Immature natural killer cell (primary cell): ENCODE measurements at regions not wholly inside any gene's neighbourhood (a gene's known extent, or its start where the extent isn't known, plus 50 kb on each side); places are given as distances from the start of the nearest gene placed in this dataset.
"Not testable (repeated sequence)": the region's sequence is repeated elsewhere in the genome, so short reads cannot be mapped to it uniquely, and the experiment has no call there.

Source experiments
- DNase-seq, 3 donors: peaks; one replicate each; pipeline ENCODE4 v3.0.0; 2022; ENCODE audit warnings: mixed read lengths in 1 of 3
- H3K27ac Mint-ChIP-seq, 6 donors: one replicate each; pipeline ENCODE4 v1.8.0; 2020; ENCODE audit warnings: mixed read lengths in 6 of 6, mild to moderate bottlenecking in 5 of 6, inconsistent platforms in 4 of 6, moderate library complexity in 3 of 6
- H3K27me3 Mint-ChIP-seq, 3 donors: one replicate each; pipeline ENCODE4 v1.8.0; 2020 to 2021; ENCODE audit warnings: low read depth in 3 of 3, mild to moderate bottlenecking in 3 of 3, mixed read lengths in 3 of 3, moderate library complexity in 3 of 3, inconsistent platforms in 1 of 3
- H3K36me3 Mint-ChIP-seq, 3 donors: one replicate each; pipeline ENCODE4 v1.8.0; 2020; ENCODE audit warnings: mixed read lengths in 3 of 3, inconsistent platforms in 2 of 3, mild to moderate bottlenecking in 2 of 3
- H3K4me1 Mint-ChIP-seq, 2 donors: one replicate each; pipeline ENCODE4 v1.8.0; 2020; ENCODE audit warnings: inconsistent platforms in 2 of 2, mild to moderate bottlenecking in 2 of 2, mixed read lengths in 2 of 2, moderate library complexity in 1 of 2
- H3K4me3 Mint-ChIP-seq, 5 donors: one replicate each; pipeline ENCODE4 v1.8.0; 2020; ENCODE audit warnings: mild to moderate bottlenecking in 5 of 5, mixed read lengths in 5 of 5, inconsistent platforms in 3 of 5, moderate library complexity in 3 of 5
- H3K9me3 Mint-ChIP-seq, 6 donors: one replicate each; pipeline ENCODE4 v1.8.0; 2020; ENCODE audit warnings: mild to moderate bottlenecking in 6 of 6, mixed read lengths in 6 of 6, inconsistent platforms in 4 of 6, moderate library complexity in 3 of 6

- H3K36me3 Mint-ChIP-seq: no peaks in the 10 kb centered on the region
- peaks cover 0 to 5% (median 0%) of the 10 kb centered on the region in 3 donors for H3K27me3 Mint-ChIP-seq
- no peak for DNase-seq
- no peaks in the 10 kb centered on the region for H3K9me3 Mint-ChIP-seq
- no peak overlapping the region for H3K27ac Mint-ChIP-seq
- no peaks in the 10 kb centered on the region for H3K4me1 Mint-ChIP-seq
- no peak overlapping the region for H3K4me3 Mint-ChIP-seq
Observed at GRCh38 chr11:128148208-128148607, 439.1 kb downstream of the ETS1 start.

GRCh38 chr11:128146926-128147605 is 440.3 kb downstream of the ETS1 start:
- peaks cover 0 to 5% (median 0%) of the 10 kb centered on the region in 3 donors for H3K27me3 Mint-ChIP-seq
- H3K36me3 Mint-ChIP-seq: no peaks in the 10 kb centered on the region
- H3K4me1 Mint-ChIP-seq: no peaks in the 10 kb centered on the region
- H3K4me3 Mint-ChIP-seq: no peak overlapping the region
- H3K27ac Mint-ChIP-seq: no peak overlapping the region
- peaks cover 0 to 3% (median 0%) of the 10 kb centered on the region in 6 donors for H3K9me3 Mint-ChIP-seq
- DNase-seq: no peak

- not testable (repeated sequence) for H3K4me3 Mint-ChIP-seq, H3K27me3 Mint-ChIP-seq, H3K36me3 Mint-ChIP-seq, DNase-seq, H3K27ac Mint-ChIP-seq
- H3K4me1 Mint-ChIP-seq: peaks cover 9 to 16% of the 10 kb centered on the region in 2 donors
- H3K9me3 Mint-ChIP-seq: peaks cover 0 to 11% (median 5%) of the 10 kb centered on the region in 6 donors
Observed at GRCh38 chr11:128140293-128140692, 447.1 kb downstream of the ETS1 start.

GRCh38 chr11:128135451-128135850 is 451.9 kb downstream of the ETS1 start:
- no peak overlapping the region for H3K27ac Mint-ChIP-seq
- peaks cover 3 to 5% (median 4%) of the 10 kb centered on the region in 3 donors for H3K36me3 Mint-ChIP-seq
- no peak overlapping the region for H3K4me3 Mint-ChIP-seq
- peaks cover 9 to 16% of the 10 kb centered on the region in 2 donors for H3K4me1 Mint-ChIP-seq
- no peak for DNase-seq
- peaks cover 0 to 10% (median 5%) of the 10 kb centered on the region in 6 donors for H3K9me3 Mint-ChIP-seq
- no peaks in the 10 kb centered on the region for H3K27me3 Mint-ChIP-seq

GRCh38 chr11:128133501-128133900 is 453.9 kb downstream of the ETS1 start:
- H3K4me1 Mint-ChIP-seq: no peaks in the 10 kb centered on the region
- peak overlapping the region in 1 of 6 donors; percentile 13 for H3K27ac Mint-ChIP-seq
- H3K36me3 Mint-ChIP-seq: no peaks in the 10 kb centered on the region
- no peak overlapping the region for H3K4me3 Mint-ChIP-seq
- peaks cover 0 to 3% (median 0%) of the 10 kb centered on the region in 3 donors for H3K27me3 Mint-ChIP-seq
- DNase-seq: no peak
- H3K9me3 Mint-ChIP-seq: no peaks in the 10 kb centered on the region

- Mint-ChIP-seq H3K36me3 (no peaks in the 10 kb centered on the region), H3K4me1 (no peaks in the 10 kb centered on the region), H3K4me3 (no peak overlapping the region), H3K27ac (peak overlapping the region in 1 of 6 donors; percentile 26), H3K27me3 (peaks cover 0 to 3% (median 0%) of the 10 kb centered on the region in 3 donors), H3K9me3 (no peaks in the 10 kb centered on the region)
- no peak for DNase-seq
Observed at GRCh38 chr11:128130052-128130451, 457.3 kb downstream of the ETS1 start.

- no peak for DNase-seq
- Mint-ChIP-seq H3K27me3 (peaks cover 0 to 4% (median 0%) of the 10 kb centered on the region in 3 donors), H3K36me3 (no peaks in the 10 kb centered on the region), H3K9me3 (no peaks in the 10 kb centered on the region), H3K4me1 (no peaks in the 10 kb centered on the region), H3K4me3 (no peak overlapping the region), H3K27ac (no peak overlapping the region)
Observed at GRCh38 chr11:128125723-128126122, 461.6 kb downstream of the ETS1 start.

GRCh38 chr11:128116885-128117284 is 470.5 kb downstream of the ETS1 start:
- peak in 2 of 3 donors; percentile 22 to 30 for DNase-seq
- Mint-ChIP-seq H3K9me3 (peaks cover 0 to 2% (median 0%) of the 10 kb centered on the region in 6 donors), H3K4me3 (peak overlapping the region; percentile 7 to 40 (median 33)), H3K27ac (peak overlapping the region in 1 of 6 donors; percentile 2), H3K27me3 (peaks cover 0 to 5% (median 4%) of the 10 kb centered on the region in 3 donors), H3K36me3 (no peaks in the 10 kb centered on the region), H3K4me1 (peaks cover 14 to 17% of the 10 kb centered on the region in 2 donors)

- peaks cover 0 to 6% (median 5%) of the 10 kb centered on the region in 3 donors for H3K27me3 Mint-ChIP-seq
Observed at GRCh38 chr11:128116447-128116846, 470.9 kb downstream of the ETS1 start.

GRCh38 chr11:128105950-128106349 is 481.4 kb downstream of the ETS1 start:
- H3K27ac Mint-ChIP-seq: no peak overlapping the region
- H3K27me3 Mint-ChIP-seq: peaks cover 6 to 10% (median 8%) of the 10 kb centered on the region in 3 donors
- H3K4me1 Mint-ChIP-seq: peaks cover 18 to 19% of the 10 kb centered on the region in 2 donors
- no peak overlapping the region for H3K4me3 Mint-ChIP-seq
- H3K9me3 Mint-ChIP-seq: peaks cover 0 to 1% (median 0%) of the 10 kb centered on the region in 6 donors
- peaks cover 0 to 17% (median 3%) of the 10 kb centered on the region in 3 donors for H3K36me3 Mint-ChIP-seq
- DNase-seq: no peak

More at GRCh38 chr11:128116447-128116846, 470.9 kb downstream of the ETS1 start:
- H3K36me3 Mint-ChIP-seq: no peaks in the 10 kb centered on the region
- DNase-seq: no peak
- peak overlapping the region in 3 of 5 donors; percentile 7 to 38 (median 33) for H3K4me3 Mint-ChIP-seq
- peaks cover 0 to 2% (median 0%) of the 10 kb centered on the region in 6 donors for H3K9me3 Mint-ChIP-seq
- peaks cover 14 to 17% of the 10 kb centered on the region in 2 donors for H3K4me1 Mint-ChIP-seq
- peak overlapping the region in 1 of 6 donors; percentile 2 for H3K27ac Mint-ChIP-seq

GRCh38 chr11:128105511-128105910 is 481.8 kb downstream of the ETS1 start:
- Mint-ChIP-seq H3K27me3 (peaks cover 7 to 10% (median 8%) of the 10 kb centered on the region in 3 donors), H3K27ac (no peak overlapping the region), H3K9me3 (peaks cover 0 to 1% (median 0%) of the 10 kb centered on the region in 6 donors), H3K4me3 (no peak overlapping the region), H3K36me3 (peaks cover 0 to 19% (median 4%) of the 10 kb centered on the region in 3 donors), H3K4me1 (peaks cover 18 to 19% of the 10 kb centered on the region in 2 donors)
- no peak for DNase-seq

GRCh38 chr11:128103278-128103873 is 484.0 kb downstream of the ETS1 start:
- H3K36me3 Mint-ChIP-seq: peaks cover 0 to 16% (median 5%) of the 10 kb centered on the region in 3 donors
- H3K9me3 Mint-ChIP-seq: peaks cover 0 to 1% (median 0%) of the 10 kb centered on the region in 6 donors
- no peak overlapping the region for H3K4me3 Mint-ChIP-seq
- peaks cover 7 to 8% of the 10 kb centered on the region in 2 donors for H3K4me1 Mint-ChIP-seq
- H3K27ac Mint-ChIP-seq: no peak overlapping the region
- H3K27me3 Mint-ChIP-seq: peaks cover 0 to 13% (median 8%) of the 10 kb centered on the region in 3 donors
- no peak for DNase-seq

GRCh38 chr11:128098781-128099180 is 488.6 kb downstream of the ETS1 start:
- peaks cover 0 to 15% (median 5%) of the 10 kb centered on the region in 3 donors for H3K36me3 Mint-ChIP-seq
- DNase-seq: no peak
- no peak overlapping the region for H3K4me3 Mint-ChIP-seq
- no peak overlapping the region for H3K27ac Mint-ChIP-seq
- H3K9me3 Mint-ChIP-seq: no peaks in the 10 kb centered on the region
- H3K4me1 Mint-ChIP-seq: no peaks in the 10 kb centered on the region
- H3K27me3 Mint-ChIP-seq: peaks cover 0 to 12% (median 2%) of the 10 kb centered on the region in 3 donors

- H3K9me3 Mint-ChIP-seq: peaks cover 0 to 4% (median 2%) of the 10 kb centered on the region in 6 donors
- no peak overlapping the region for H3K27ac Mint-ChIP-seq
- DNase-seq: no peak
- no peak overlapping the region for H3K4me3 Mint-ChIP-seq
- H3K4me1 Mint-ChIP-seq: no peaks in the 10 kb centered on the region
- peaks cover 0 to 10% (median 4%) of the 10 kb centered on the region in 3 donors for H3K27me3 Mint-ChIP-seq
- H3K36me3 Mint-ChIP-seq: peaks cover 1 to 12% (median 8%) of the 10 kb centered on the region in 3 donors
Observed at GRCh38 chr11:128095466-128095981, 491.8 kb downstream of the ETS1 start.
